ENCODE measurements at regions not wholly inside any gene's neighbourhood (a gene's known extent, or its start where the extent isn't known, plus 50 kb on each side); places are given as distances from the start of the nearest gene placed in this dataset.

DNA sequence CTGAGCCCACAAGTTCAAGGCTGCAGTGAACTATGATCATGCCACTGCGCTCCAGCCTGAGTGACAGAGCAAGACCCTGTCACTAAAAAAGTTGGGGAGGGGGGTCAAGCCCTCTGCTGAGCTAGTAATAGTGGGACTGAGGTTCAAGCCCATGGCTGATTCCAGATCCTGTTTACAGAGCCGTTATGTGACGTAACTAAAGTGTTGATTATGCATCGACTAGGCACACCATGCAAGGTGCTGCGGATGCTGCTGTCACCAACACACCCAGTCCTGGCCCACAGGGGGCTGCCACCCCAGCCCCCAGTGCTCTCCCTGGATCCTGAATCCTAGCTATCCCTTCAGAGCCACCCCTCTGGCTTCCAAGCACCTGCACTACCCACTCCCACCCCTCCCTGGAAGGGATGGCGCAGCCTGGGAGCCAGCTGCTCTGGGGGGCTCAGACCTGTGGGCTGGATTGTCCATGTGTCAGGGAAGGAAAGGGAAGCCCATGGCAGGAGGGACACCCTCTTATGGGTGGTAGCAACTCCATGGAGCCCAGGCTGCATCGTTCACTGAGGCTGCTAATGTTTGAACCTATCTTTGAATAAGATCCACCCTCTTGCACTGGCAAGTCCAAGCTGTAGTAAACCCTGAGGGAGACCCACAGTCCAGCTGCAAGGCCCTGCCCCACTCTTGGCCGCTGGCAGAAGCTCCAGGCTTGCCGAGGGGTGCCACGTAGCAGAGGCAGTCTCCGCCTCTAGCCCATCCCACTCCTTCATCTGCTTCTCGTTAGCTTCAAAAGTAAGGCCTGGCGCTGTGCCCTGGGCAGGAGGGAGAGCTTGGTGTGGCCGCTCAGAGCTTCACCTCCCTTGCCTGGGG is 95.0 kb downstream of the SNX5 start (continued):
- peak; percentile 86 for TF ChIP-seq SALL1 (CRISPR knock-in tag; IDR thresholded peaks at IDR 0.05)
- TF ChIP-seq ZNF792 (CRISPR knock-in tag; IDR thresholded peaks at IDR 0.05): peak; percentile 60; the same call in 1 of the 2 replicates
- TF ChIP-seq, protein P1, sequence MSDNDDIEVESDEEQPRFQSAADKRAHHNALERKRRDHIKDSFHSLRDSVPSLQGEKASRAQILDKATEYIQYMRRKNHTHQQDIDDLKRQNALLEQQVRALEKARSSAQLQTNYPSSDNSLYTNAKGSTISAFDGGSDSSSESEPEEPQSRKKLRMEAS (IDR thresholded peaks at IDR 0.05): peak; percentile 51; the same call in 1 of the 2 replicates
- TF ChIP-seq, protein P2, sequence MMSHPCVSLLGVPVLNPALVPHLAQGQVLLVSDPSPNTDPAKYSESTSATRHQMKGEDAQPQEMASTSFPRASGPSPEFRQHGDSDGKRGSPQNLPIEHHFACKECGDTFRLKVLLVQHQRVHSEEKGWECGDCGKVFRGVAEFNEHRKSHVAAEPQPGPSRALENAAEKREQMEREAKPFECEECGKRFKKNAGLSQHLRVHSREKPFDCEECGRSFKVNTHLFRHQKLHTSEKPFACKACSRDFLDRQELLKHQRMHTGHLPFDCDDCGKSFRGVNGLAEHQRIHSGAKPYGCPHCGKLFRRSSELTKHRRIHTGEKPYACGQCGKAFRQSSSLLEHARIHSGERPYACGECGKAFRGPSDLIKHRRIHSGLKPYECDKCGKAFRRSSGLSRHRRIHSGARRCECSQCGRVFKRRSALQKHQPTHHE (CRISPR knock-in tag; IDR thresholded peaks at IDR 0.05; ENCODE audit: borderline replicate concordance): peak; percentile 48; the same call in 1 of the 2 replicates
- 0 out of 2 replicates have a peak, but pooled peaks have one; percentile 15 for TF ChIP-seq TOE1 (CRISPR knock-in tag; IDR thresholded peaks at IDR 0.05)
- TF ChIP-seq MXD4 (CRISPR knock-in tag; IDR thresholded peaks at IDR 0.05): peak; percentile 68; the same call in 1 of the 2 replicates
- TF ChIP-seq ZNF644 (CRISPR knock-in tag; IDR thresholded peaks at IDR 0.05; ENCODE audit: low read depth): 0 out of 2 replicates have a peak, but pooled peaks have one; percentile 36
- peak; percentile 93 for TF ChIP-seq ZBTB4 (CRISPR knock-in tag; IDR thresholded peaks at IDR 0.05; ENCODE audit: borderline replicate concordance)
- peak; percentile 77 for TF ChIP-seq POLR2G (IDR thresholded peaks at IDR 0.05; ENCODE audit: low read depth, low read length)
- peak; percentile 92; the same call in 1 of the 2 replicates for TF ChIP-seq ZNF550 (CRISPR knock-in tag; IDR thresholded peaks at IDR 0.05; ENCODE audit: borderline replicate concordance)
- peak; percentile 83 for TF ChIP-seq RBFOX2 (IDR thresholded peaks at IDR 0.05; ENCODE audit: low read depth, low read length)
- TF ChIP-seq, protein P3, sequence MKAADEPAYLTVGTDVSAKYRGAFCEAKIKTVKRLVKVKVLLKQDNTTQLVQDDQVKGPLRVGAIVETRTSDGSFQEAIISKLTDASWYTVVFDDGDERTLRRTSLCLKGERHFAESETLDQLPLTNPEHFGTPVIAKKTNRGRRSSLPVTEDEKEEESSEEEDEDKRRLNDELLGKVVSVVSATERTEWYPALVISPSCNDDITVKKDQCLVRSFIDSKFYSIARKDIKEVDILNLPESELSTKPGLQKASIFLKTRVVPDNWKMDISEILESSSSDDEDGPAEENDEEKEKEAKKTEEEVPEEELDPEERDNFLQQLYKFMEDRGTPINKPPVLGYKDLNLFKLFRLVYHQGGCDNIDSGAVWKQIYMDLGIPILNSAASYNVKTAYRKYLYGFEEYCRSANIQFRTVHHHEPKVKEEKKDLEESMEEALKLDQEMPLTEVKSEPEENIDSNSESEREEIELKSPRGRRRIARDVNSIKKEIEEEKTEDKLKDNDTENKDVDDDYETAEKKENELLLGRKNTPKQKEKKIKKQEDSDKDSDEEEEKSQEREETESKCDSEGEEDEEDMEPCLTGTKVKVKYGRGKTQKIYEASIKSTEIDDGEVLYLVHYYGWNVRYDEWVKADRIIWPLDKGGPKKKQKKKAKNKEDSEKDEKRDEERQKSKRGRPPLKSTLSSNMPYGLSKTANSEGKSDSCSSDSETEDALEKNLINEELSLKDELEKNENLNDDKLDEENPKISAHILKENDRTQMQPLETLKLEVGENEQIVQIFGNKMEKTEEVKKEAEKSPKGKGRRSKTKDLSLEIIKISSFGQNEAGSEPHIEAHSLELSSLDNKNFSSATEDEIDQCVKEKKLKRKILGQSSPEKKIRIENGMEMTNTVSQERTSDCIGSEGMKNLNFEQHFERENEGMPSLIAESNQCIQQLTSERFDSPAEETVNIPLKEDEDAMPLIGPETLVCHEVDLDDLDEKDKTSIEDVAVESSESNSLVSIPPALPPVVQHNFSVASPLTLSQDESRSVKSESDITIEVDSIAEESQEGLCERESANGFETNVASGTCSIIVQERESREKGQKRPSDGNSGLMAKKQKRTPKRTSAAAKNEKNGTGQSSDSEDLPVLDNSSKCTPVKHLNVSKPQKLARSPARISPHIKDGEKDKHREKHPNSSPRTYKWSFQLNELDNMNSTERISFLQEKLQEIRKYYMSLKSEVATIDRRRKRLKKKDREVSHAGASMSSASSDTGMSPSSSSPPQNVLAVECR (CRISPR knock-in tag; IDR thresholded peaks at IDR 0.05; ENCODE audit: borderline replicate concordance): peak; percentile 68; the same call in 1 of the 2 replicates
- peak; percentile 51; the same call in 1 of the 2 replicates for TF ChIP-seq IRF2 (CRISPR knock-in tag; IDR thresholded peaks at IDR 0.05)
- TF ChIP-seq, protein P4, sequence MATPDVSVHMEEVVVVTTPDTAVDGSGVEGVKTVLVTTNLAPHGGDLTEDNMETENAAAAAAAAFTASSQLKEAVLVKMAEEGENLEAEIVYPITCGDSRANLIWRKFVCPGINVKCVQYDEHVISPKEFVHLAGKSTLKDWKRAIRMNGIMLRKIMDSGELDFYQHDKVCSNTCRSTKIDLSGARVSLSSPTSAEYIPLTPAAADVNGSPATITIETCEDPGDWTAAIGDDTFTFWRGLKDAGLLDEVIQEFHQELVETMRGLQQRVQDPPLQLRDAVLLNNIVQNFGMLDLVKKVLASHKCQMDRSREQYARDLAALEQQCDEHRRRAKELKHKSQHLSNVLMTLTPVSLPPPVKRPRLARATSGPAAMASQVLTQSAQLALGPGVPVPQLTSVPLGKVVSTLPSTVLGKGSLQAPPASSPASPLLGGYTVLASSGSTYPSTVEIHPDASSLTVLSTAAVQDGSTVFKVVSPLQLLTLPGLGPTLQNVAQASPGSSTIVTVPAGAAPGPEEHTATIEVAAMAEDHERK (CRISPR knock-in tag; IDR thresholded peaks at IDR 0.05; ENCODE audit: low read depth): no peak
- TF ChIP-seq BHLHE40 (IDR thresholded peaks at IDR 0.05; ENCODE audit: low read length): no peak
- TF ChIP-seq BRF2 (CRISPR knock-in tag; IDR thresholded peaks at IDR 0.05): 0 out of 2 replicates have a peak, but pooled peaks have one; percentile 23
- peak; percentile 74 for TF ChIP-seq SP5 (CRISPR knock-in tag; IDR thresholded peaks at IDR 0.05; ENCODE audit: borderline replicate concordance, low read depth)

Measured in HepG2 (cell line).